ENCODE measurements at regions not wholly inside any gene's neighbourhood (a gene's known extent, or its start where the extent isn't known, plus 50 kb on each side); places are given as distances from the start of the nearest gene placed in this dataset.

DNA sequence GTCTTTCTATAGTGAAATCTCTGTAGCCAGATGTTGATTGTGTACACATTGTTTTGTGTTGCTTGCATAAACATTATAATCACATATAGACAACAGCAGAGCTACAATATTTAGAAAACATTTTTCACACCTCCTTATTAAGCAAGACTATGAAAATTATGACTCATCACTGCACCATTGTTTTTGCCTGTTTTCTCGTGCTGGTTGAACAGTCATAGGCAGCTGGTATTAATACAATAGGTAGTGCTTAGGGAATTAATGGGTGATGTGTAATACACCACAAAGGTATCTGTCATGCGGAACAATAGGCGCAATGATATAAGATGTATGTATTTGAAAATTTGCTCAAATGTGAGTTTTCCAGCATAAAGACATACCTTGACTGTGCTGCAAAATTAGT lies 449.3 kb downstream of the FOXG1 start:
- no peak for TF ChIP-seq CTCF (IDR thresholded peaks at IDR 0.05; ENCODE audit: low read depth, low read length)
- TF ChIP-seq EZH2phosphoT487 (IDR thresholded peaks at IDR 0.05; ENCODE audit: low read depth) = no peak

Data from OCI-LY3 (cell line).